Keratinocyte (primary cell): ENCODE measurements at regions not wholly inside any gene's neighbourhood (a gene's known extent, or its start where the extent isn't known, plus 50 kb on each side); places are given as distances from the start of the nearest gene placed in this dataset.

Experiments used
- DNase-seq: peaks from one replicate; pipeline ENCODE4 v3.0.0-alpha.2; 2011; ENCODE audit warnings: low read depth, missing footprints, low spot score
- FAIRE-seq: peaks from 2 replicates; lab custom pipeline; 2011; peaks lifted over from hg19 to GRCh38; lab: Jason Lieb, UNC
- H2AFZ ChIP-seq: 2 replicates; pipeline ENCODE4 v1.6.0; 2012; ENCODE audit warnings: low read length, control low read depth, inconsistent platforms; ENCODE audit not compliant: control insufficient read depth
- H3K27ac ChIP-seq: 2 replicates; pipeline ENCODE4 v1.5.1; 2011; ENCODE audit warnings: low read length; ENCODE audit not compliant: control insufficient read depth, insufficient read depth
- H3K27me3 ChIP-seq: 3 replicates; pipeline ENCODE4 v1.6.0; 2011; ENCODE audit warnings: low read length; ENCODE audit not compliant: control insufficient read depth, insufficient read depth; ENCODE audit errors: extremely low read depth
- H3K36me3 ChIP-seq, 2 experiments: 2 replicates in 1 of 2; 3 replicates in 1 of 2; pipeline ENCODE4 v1.5.1; 2011; ENCODE audit warnings: low read length in 2 of 2, mild to moderate bottlenecking in 1 of 2; ENCODE audit not compliant: control insufficient read depth in 2 of 2, insufficient read depth in 2 of 2; ENCODE audit errors: extremely low read depth in 1 of 2
- H3K4me1 ChIP-seq: 3 replicates; pipeline ENCODE4 v1.5.1; 2011; ENCODE audit warnings: low read length; ENCODE audit not compliant: control insufficient read depth, insufficient read depth; ENCODE audit errors: extremely low read depth
- H3K4me2 ChIP-seq: 3 replicates; pipeline ENCODE4 v1.6.0; 2011; ENCODE audit warnings: low read depth, low read length; ENCODE audit not compliant: control insufficient read depth, insufficient read depth; ENCODE audit errors: extremely low read depth
- H3K4me3 ChIP-seq, 3 experiments: fragments of 200-600 bp in 1 of 3; sonication (generic) in 1 of 3; 2 replicates in 2 of 3; 3 replicates in 1 of 3; pipeline ENCODE4 v1.5.1; 2011 to 2016; ENCODE audit warnings: low read length in 3 of 3, mild to moderate bottlenecking in 3 of 3, control low read depth in 2 of 3, inconsistent platforms in 1 of 3, low read depth in 1 of 3, mixed read lengths in 1 of 3, mixed run types in 1 of 3, moderate library complexity in 1 of 3; ENCODE audit not compliant: control insufficient read depth in 2 of 3, insufficient read depth in 2 of 3; ENCODE audit errors: extremely low read depth in 1 of 3
- H3K79me2 ChIP-seq: 2 replicates; pipeline ENCODE4 v1.6.0; 2012; ENCODE audit warnings: low read length; ENCODE audit not compliant: control insufficient read depth, insufficient read depth
- H3K9ac ChIP-seq: 3 replicates; pipeline ENCODE4 v1.6.0; 2011; ENCODE audit warnings: low read length; ENCODE audit not compliant: control insufficient read depth, insufficient read depth; ENCODE audit errors: extremely low read depth
- H3K9me1 ChIP-seq: 3 replicates; pipeline ENCODE4 v1.6.0; 2011; ENCODE audit warnings: low read length; ENCODE audit not compliant: control insufficient read depth, insufficient read depth; ENCODE audit errors: extremely low read depth
- H3K9me3 ChIP-seq: 2 replicates; pipeline ENCODE4 v1.5.1; 2012; ENCODE audit warnings: low read depth, low read length; ENCODE audit not compliant: control insufficient read depth
- H4K20me1 ChIP-seq: 3 replicates; pipeline ENCODE4 v1.6.0; 2011; ENCODE audit warnings: low read length; ENCODE audit not compliant: control insufficient read depth, insufficient read depth; ENCODE audit errors: extremely low read depth
- CTCF ChIP-seq, 3 experiments: IDR thresholded peaks in 1 of 3; conservative IDR thresholded peaks in 1 of 3; optimal IDR thresholded peaks in 1 of 3; 2 replicates in 2 of 3; 3 replicates in 1 of 3; pipeline versions ENCODE3 to v1.5.1; 2011; ENCODE audit warnings: low read length in 3 of 3, mild to moderate bottlenecking in 3 of 3, moderate library complexity in 2 of 3, control low read depth in 1 of 3, inconsistent platforms in 1 of 3; ENCODE audit not compliant: insufficient read depth in 2 of 3; ENCODE audit errors: extremely low read depth in 1 of 3
- EZH2 ChIP-seq: IDR thresholded peaks from one replicate; pipeline ENCODE4 v1.6.1; 2012; ENCODE audit warnings: inconsistent platforms, mild to moderate bottlenecking, low read length, moderate library complexity
- dilution Hi-C: fragments of 300-500 bp; cut with MboI; formaldehyde crosslinking; loops from one replicate; pipeline ENCODE4 v1.7.0; 2020; ENCODE audit warnings: low sequenced_read_pairs; ENCODE audit not compliant: extremely low pct_ligation_motif_present

GRCh38 chr13:78897200-78897599 is 238.2 kb upstream of the OBI1 start:
- dilution Hi-C loops, result no loop called here
- no peak overlapping the region for H3K9ac ChIP-seq
- H3K4me2 ChIP-seq, result no peak overlapping the region
- H2AFZ ChIP-seq, result no peak overlapping the region
- no peaks in the 10 kb centered on the region for H3K79me2 ChIP-seq
- no peaks in the 10 kb centered on the region for H3K9me1 ChIP-seq
- H3K27ac ChIP-seq, result no peak overlapping the region
- no peak for DNase-seq
- H3K36me3 ChIP-seq, result no peaks in the 10 kb centered on the region
- H4K20me1 ChIP-seq, result no peaks in the 10 kb centered on the region
- H3K9me3 ChIP-seq, result no peaks in the 10 kb centered on the region
- no peaks in the 10 kb centered on the region for H3K4me1 ChIP-seq
- FAIRE-seq, result no peak
- H3K27me3 ChIP-seq, result no peaks in the 10 kb centered on the region
- H3K4me3 ChIP-seq, result no peak overlapping the region
- TF ChIP-seq CTCF (optimal IDR thresholded peaks at IDR 0.05 in 1 of 3, IDR thresholded peaks at IDR 0.05 in 1 of 3, conservative IDR thresholded peaks at IDR 0.05 in 1 of 3; ENCODE audit: extremely low read depth in 1 of 3, insufficient read depth in 2 of 3, low read length in 3 of 3) (no peak), EZH2 (no peak)

- Histone ChIP-seq H3K9me1 (no peaks in the 10 kb centered on the region), H3K27ac (no peak overlapping the region), H2AFZ (no peak overlapping the region), H3K9me3 (no peaks in the 10 kb centered on the region), H4K20me1 (no peaks in the 10 kb centered on the region), H3K36me3 (no peaks in the 10 kb centered on the region), H3K27me3 (no peaks in the 10 kb centered on the region), H3K4me1 (no peaks in the 10 kb centered on the region), H3K9ac (no peak overlapping the region), H3K79me2 (no peaks in the 10 kb centered on the region), H3K4me2 (no peak overlapping the region), H3K4me3 (no peak overlapping the region)
- FAIRE-seq (no peak), DNase-seq (no peak)
- no peak for TF ChIP-seq CTCF (optimal IDR thresholded peaks at IDR 0.05 in 1 of 3, IDR thresholded peaks at IDR 0.05 in 1 of 3, conservative IDR thresholded peaks at IDR 0.05 in 1 of 3; ENCODE audit: extremely low read depth in 1 of 3, insufficient read depth in 2 of 3, low read length in 3 of 3)
- dilution Hi-C loops, result no loop called here
Measured at GRCh38 chr13:78884571-78884970, 225.6 kb upstream of the OBI1 start.
